ENCODE measurements at regions not wholly inside any gene's neighbourhood (a gene's known extent, or its start where the extent isn't known, plus 50 kb on each side); places are given as distances from the start of the nearest gene placed in this dataset.

DNA sequence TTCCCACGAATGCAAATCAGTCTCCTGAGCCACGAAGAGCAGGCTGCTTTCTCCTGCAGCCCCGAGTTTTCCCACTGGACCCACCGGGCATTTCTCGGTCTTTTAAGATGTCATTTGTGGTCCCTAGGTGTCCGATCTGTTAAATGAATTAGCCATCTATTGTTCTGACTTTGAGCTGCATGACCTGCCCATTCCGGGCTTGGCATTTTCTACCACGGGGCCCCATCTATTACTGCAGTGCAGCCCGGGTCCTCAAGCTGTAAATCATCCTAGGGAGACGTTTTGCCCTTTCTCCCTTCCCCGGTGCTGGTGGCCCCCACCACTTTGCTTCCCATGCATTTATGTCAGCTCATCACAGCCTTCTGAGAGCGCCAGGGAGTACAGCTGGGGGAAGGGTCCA lies 405.4 kb downstream of the IRX1 start:
- DNase-seq (ENCODE audit: low spot score) = no peak
- Mint-ChIP-seq H3K4me3 (ENCODE audit: low read depth) (no peak overlapping the region), H3K27me3 (ENCODE audit: low read depth) (no peaks in the 10 kb centered on the region), H3K4me1 (ENCODE audit: low read depth) (no peaks in the 10 kb centered on the region), H3K9me3 (peaks cover 29% of the 10 kb centered on the region), H3K27ac (no peak overlapping the region), H3K36me3 (ENCODE audit: low read depth) (no peaks in the 10 kb centered on the region)
- intact Hi-C loops (cut with micrococcal nuclease) = no loop called here

DNA sequence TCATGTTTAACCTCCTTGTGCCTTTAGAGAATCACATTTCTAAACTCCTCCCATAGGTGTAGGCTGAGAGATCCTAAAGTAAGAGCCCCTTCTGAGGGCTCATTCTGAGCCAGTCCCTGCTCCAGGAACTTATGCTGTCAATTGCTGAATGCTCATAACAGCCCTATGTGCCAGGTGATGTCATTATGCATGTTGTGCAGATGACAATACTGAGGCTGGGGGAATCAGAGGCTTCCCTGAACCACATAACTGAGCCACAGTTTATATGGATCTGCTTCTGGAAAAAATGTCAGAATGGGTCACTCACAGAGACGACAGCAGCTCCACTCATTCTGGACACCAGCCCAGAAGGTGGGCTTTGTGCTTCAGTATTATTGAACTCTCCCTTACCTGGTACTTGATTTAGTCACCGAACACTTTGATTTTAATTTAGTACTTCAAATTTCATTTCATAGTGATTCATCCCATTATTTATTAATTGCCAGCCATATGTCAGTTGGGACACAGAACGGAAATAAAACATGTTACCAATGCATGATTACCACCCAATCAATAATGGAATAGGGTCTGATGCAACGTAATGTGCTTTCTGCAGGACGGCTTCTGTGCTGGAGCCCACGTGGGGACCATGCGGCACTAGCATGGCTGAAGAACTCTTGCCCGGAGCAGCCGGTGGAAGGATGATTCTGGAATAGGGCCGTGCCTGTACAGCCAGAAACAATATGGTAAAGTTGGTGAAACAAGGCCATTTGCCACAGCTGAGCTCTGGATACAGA lies 406.3 kb downstream of the IRX1 start:
- Mint-ChIP-seq H3K9me3 (peaks cover 29% of the 10 kb centered on the region), H3K27ac (no peak overlapping the region), H3K4me1 (ENCODE audit: low read depth) (no peaks in the 10 kb centered on the region), H3K27me3 (ENCODE audit: low read depth) (no peaks in the 10 kb centered on the region), H3K4me3 (ENCODE audit: low read depth) (no peak overlapping the region), H3K36me3 (ENCODE audit: low read depth) (no peaks in the 10 kb centered on the region)
- intact Hi-C loops (cut with micrococcal nuclease) = no loop called here
- DNase-seq (ENCODE audit: low spot score) = no peak

DNA sequence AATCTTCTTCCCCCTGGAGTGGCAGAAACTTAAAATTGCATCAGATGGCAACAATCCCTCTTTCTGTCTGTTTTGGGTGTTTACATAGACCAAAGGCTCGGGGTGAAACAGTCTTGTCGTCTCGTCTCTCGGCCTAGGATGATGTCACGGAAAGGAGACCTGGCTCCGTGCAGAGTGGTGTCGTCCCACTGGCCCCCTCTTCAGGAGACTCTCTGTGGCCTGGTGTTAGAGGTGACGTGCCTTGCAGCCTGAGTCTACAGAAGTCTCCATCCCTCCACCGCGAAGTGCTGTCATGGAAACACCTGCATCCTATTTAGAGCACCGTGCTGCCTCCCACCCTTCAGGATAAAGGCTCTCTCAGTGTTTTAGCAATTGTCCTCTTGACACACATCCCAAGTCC lies 409.7 kb downstream of the IRX1 start:
- DNase-seq (ENCODE audit: low spot score) = no peak
- no peak overlapping the region for H3K27ac Mint-ChIP-seq
- intact Hi-C loops (cut with micrococcal nuclease) = no loop called here
- H3K4me3 Mint-ChIP-seq (ENCODE audit: low read depth) = no peak overlapping the region
- peaks cover 40% of the 10 kb centered on the region for H3K9me3 Mint-ChIP-seq
- H3K4me1 Mint-ChIP-seq (ENCODE audit: low read depth) = no peaks in the 10 kb centered on the region
- no peaks in the 10 kb centered on the region for H3K36me3 Mint-ChIP-seq (ENCODE audit: low read depth)
- H3K27me3 Mint-ChIP-seq (ENCODE audit: low read depth) = no peaks in the 10 kb centered on the region

DNA sequence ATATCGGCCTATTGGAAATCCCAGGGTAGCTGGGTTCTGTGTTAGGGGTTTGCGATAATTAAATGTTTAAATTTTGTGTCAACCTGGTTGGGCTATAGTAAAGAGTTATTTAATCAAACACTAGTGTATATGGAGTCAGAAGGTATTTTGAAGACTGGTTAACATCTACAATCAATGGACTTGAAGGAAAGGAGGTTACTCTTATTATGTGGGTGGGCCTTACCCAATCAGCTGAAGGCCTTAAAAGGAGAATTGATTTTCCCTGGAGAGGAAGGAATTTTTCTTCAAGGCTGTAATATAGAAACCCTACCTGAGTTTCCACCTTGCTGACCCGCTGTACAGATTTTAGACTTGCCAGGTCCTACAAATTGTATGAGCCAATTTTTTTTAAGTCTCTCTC lies 411.4 kb downstream of the IRX1 start:
- Mint-ChIP-seq H3K27ac (no peak overlapping the region), H3K36me3 (ENCODE audit: low read depth) (no peaks in the 10 kb centered on the region), H3K27me3 (ENCODE audit: low read depth) (no peaks in the 10 kb centered on the region), H3K4me1 (ENCODE audit: low read depth) (no peaks in the 10 kb centered on the region), H3K4me3 (ENCODE audit: low read depth) (no peak overlapping the region), H3K9me3 (peaks cover 30% of the 10 kb centered on the region)
- no peak for DNase-seq (ENCODE audit: low spot score)
- intact Hi-C loops (cut with micrococcal nuclease) = no loop called here

DNA sequence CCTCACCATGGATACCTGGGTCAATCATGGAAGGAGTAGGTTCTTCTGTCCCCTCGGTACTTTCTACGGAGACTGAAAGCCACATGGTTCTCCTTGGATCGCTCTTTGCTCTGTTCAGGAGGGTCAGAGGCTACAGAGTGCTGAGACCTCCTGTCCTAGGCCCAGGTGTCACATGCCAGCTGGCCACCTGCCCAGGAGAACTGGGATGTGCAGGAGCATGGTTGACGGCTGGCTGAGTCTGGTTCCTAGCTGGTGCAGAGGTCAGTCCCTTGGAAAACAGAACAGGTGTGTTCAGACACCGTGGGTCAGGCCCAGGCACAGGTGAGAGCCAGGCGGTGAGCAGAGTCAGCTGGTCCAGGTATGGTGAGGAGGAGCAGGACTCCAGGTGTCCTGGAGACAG lies 416.3 kb downstream of the IRX1 start:
- Mint-ChIP-seq H3K9me3 (peaks cover 21% of the 10 kb centered on the region), H3K4me1 (ENCODE audit: low read depth) (no peaks in the 10 kb centered on the region), H3K36me3 (ENCODE audit: low read depth) (no peaks in the 10 kb centered on the region), H3K27me3 (ENCODE audit: low read depth) (no peaks in the 10 kb centered on the region), H3K4me3 (ENCODE audit: low read depth) (no peak overlapping the region), H3K27ac (no peak overlapping the region)
- DNase-seq (ENCODE audit: low spot score) = no peak
- intact Hi-C loops (cut with micrococcal nuclease) = no loop called here

DNA sequence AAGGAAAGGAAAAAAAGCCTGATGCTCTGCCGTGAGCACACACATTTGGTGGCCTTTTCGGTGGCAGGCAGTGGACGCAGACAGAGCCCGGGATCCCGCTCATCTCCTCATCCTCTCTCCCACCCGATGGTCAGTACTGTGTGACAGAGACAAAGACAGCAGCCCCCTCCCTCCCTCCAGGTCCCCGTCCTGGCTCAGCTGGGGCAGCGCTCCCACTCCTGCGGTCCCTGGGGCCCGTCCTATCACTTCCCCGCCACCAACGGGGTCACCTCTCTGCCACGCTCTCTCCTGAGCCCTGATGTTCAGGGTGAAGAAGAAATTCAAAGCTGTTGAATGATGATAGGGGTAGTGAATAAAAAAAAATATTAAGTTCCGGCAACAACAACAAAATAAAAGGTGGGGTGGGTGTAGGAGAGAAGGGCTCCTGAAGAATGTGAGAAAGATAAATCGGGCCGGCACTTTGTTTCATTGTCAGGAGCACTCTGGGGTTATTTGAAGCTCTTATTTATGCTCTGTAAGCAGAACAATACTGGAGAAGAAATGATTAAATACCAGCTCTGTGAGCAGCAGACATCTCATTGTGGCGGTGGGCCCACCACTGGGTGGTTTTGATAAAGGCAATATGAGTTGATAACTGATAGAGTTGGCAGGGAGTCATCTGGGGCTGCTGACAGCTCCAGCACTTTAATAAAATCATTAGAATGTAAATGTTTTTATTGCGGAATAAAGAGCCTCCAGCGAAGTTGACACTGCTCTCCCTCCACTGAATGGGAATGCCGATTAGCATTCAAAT lies 417.7 kb downstream of the IRX1 start:
- Mint-ChIP-seq H3K27ac (no peak overlapping the region), H3K4me1 (ENCODE audit: low read depth) (no peaks in the 10 kb centered on the region), H3K27me3 (ENCODE audit: low read depth) (no peaks in the 10 kb centered on the region), H3K4me3 (ENCODE audit: low read depth) (no peak overlapping the region), H3K9me3 (peaks cover 24% of the 10 kb centered on the region), H3K36me3 (ENCODE audit: low read depth) (no peaks in the 10 kb centered on the region)
- DNase-seq (ENCODE audit: low spot score) = no peak
- intact Hi-C loops (cut with micrococcal nuclease) = no loop called here

DNA sequence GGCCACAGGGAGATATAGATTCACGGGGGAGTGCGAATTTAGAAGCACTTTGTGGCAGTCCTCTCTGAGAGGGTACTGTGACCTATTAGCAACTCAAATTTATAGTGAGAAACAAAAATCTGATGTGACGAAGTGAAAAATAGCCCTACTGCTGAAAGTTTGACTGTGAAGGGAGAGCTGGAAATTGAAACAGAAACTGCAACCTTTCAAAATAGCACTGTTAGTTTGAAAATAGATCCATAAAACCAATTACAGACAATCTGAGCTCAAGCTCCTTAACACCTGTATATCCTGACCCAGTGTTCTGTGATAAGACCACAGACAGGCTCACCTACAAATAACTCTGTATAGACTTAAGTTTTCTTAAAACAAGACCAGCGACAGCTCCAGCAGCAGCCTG lies 420.1 kb downstream of the IRX1 start:
- peaks cover 13% of the 10 kb centered on the region for H3K9me3 Mint-ChIP-seq
- no peak overlapping the region for H3K27ac Mint-ChIP-seq
- no peaks in the 10 kb centered on the region for H3K4me1 Mint-ChIP-seq (ENCODE audit: low read depth)
- DNase-seq (ENCODE audit: low spot score) = no peak
- H3K4me3 Mint-ChIP-seq (ENCODE audit: low read depth) = no peak overlapping the region
- H3K27me3 Mint-ChIP-seq (ENCODE audit: low read depth) = no peaks in the 10 kb centered on the region
- intact Hi-C loops (cut with micrococcal nuclease) = no loop called here
- no peaks in the 10 kb centered on the region for H3K36me3 Mint-ChIP-seq (ENCODE audit: low read depth)

DNA sequence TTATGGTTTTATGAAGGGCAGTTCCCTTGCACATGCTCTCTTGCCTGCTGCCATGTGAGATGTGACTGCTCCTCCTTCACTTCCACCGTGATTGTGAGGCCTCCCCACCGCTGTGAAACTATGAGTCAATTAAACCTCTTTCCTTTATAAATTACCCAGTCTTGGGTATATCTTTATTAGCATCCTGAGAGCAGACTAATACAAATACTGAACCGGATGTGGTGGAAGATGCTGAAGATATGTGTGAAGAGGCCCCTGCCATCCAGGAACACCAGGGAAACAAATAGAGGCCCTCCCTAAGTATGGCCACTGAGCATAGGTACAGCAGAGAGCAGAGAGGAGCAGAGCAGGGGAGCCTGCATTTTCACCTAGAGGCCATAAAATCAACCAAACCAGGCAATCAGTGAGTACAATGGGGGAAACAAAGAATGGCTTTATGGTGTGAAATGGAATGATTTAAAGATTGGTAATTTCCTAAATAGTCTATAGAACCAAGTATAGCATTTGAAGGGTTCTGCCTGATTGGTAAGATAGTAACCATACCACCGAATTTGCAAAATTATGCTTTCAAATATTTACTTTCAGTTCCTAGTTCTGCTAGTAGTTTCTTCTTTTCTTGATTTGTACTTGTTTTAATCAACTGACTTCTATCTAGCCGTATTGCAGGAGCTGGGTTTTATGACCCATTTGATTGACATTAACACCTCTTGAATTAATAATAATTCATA lies 421.6 kb downstream of the IRX1 start:
- Mint-ChIP-seq H3K9me3 (peaks cover 18% of the 10 kb centered on the region), H3K4me3 (ENCODE audit: low read depth) (no peak overlapping the region), H3K27ac (no peak overlapping the region), H3K36me3 (ENCODE audit: low read depth) (no peaks in the 10 kb centered on the region), H3K4me1 (ENCODE audit: low read depth) (no peaks in the 10 kb centered on the region), H3K27me3 (ENCODE audit: low read depth) (no peaks in the 10 kb centered on the region)
- DNase-seq (ENCODE audit: low spot score) = no peak
- intact Hi-C loops (cut with micrococcal nuclease) = no loop called here

DNA sequence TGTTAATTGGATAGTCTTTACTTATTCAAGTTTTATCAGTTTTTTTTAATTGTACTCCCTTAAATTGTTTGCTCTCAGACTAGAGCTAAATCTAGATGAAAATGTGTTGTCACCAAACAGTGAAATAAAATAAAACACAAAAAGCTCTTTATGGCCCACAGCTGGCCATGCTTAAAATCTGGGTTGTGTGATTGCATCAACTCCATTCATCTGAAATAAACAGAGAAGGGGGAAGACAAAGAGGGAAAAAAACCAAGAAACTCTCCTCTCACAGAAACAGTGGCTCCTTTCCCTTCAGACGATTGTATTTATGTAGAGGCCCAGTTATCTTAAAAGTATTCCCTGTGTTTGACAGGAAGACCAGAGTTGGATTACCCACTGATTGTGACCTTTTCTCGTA lies 422.4 kb downstream of the IRX1 start:
- no peaks in the 10 kb centered on the region for H3K36me3 Mint-ChIP-seq (ENCODE audit: low read depth)
- no peak for DNase-seq (ENCODE audit: low spot score)
- intact Hi-C loops (cut with micrococcal nuclease) = no loop called here
- no peak overlapping the region for H3K4me3 Mint-ChIP-seq (ENCODE audit: low read depth)
- H3K27ac Mint-ChIP-seq = no peak overlapping the region
- no peaks in the 10 kb centered on the region for H3K4me1 Mint-ChIP-seq (ENCODE audit: low read depth)
- peaks cover 21% of the 10 kb centered on the region for H3K9me3 Mint-ChIP-seq
- H3K27me3 Mint-ChIP-seq (ENCODE audit: low read depth) = no peaks in the 10 kb centered on the region

DNA sequence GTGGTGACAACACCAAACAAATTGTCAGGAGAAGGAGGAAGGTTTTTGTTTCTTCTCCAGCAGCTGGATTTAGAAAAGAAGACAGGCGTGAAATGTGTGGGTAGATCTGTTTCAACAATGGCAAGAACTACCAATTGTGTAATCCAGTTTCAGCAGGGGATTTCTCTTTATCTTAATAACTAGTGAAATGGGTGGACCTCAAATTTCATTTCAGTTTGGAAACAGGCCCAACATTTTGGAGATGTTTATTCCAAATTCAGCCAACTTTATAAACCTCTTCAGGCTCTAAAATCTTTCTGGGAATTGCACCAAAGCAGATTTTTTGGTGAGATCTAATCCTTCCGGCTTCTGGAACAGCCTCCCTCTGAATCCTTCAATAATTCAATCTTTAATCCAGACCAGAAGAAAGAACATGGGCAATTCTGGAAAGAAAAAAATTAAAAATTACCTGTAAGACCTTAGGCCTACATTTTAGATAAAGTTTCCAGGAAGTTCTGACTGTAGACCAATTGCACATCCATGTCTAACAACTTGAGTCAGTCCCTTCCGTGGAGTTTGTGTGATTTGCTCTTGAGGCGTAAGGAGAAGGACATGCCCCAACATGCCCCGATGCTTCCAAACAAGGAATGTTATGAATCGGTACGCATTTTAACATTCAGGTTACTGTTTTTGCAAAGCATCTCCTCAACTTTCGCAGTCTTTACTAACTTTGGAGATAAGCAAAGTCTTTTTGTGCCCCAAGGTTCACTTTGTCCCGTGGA lies 423.6 kb downstream of the IRX1 start:
- Mint-ChIP-seq H3K27ac (no peak overlapping the region), H3K4me3 (ENCODE audit: low read depth) (no peak overlapping the region), H3K36me3 (ENCODE audit: low read depth) (no peaks in the 10 kb centered on the region), H3K9me3 (peaks cover 21% of the 10 kb centered on the region), H3K4me1 (ENCODE audit: low read depth) (no peaks in the 10 kb centered on the region), H3K27me3 (ENCODE audit: low read depth) (no peaks in the 10 kb centered on the region)
- no peak for DNase-seq (ENCODE audit: low spot score)
- intact Hi-C loops (cut with micrococcal nuclease) = no loop called here

DNA sequence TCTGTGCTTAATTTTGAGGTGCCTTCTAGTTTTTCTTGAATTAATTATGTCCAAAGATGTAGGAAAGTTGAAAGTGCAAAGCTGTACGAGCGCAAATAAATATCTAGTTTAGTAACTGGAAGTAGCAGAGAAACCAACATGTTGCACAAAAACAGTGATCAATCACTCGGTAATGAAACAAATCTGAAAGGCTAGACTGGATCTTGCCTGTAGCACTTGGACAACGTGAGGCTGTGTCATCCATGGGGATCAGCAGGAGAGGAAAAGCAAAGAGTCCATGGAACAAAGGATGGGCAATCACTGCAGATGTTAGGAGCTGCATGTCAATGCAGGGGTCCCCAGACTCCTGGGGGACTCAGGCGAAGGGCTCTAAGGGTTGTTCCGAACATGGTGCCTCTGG lies 424.2 kb downstream of the IRX1 start:
- intact Hi-C loops (cut with micrococcal nuclease) = no loop called here
- H3K4me1 Mint-ChIP-seq (ENCODE audit: low read depth) = no peaks in the 10 kb centered on the region
- H3K27me3 Mint-ChIP-seq (ENCODE audit: low read depth) = no peaks in the 10 kb centered on the region
- no peak overlapping the region for H3K27ac Mint-ChIP-seq
- no peaks in the 10 kb centered on the region for H3K36me3 Mint-ChIP-seq (ENCODE audit: low read depth)
- H3K4me3 Mint-ChIP-seq (ENCODE audit: low read depth) = no peak overlapping the region
- peaks cover 21% of the 10 kb centered on the region for H3K9me3 Mint-ChIP-seq
- no peak for DNase-seq (ENCODE audit: low spot score)

DNA sequence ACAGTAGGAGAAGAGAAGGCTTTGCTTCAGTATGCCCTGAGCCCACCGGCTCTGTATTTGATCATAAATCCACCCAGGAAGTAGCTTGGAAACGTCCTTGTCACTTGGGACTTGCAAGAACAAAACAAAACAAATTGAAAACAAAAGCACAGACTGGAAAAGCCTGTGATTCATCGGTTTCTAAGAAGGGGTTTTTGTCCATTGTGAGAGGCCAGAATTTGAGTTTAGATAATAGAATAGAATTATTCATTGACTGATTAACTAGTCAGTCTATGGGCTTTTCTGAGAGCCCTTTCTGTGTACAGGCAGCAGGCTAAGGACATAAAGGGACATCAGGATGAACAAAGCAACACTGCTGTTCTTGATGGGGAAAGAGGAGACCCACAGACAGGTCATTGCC lies 424.8 kb downstream of the IRX1 start:
- Mint-ChIP-seq H3K27me3 (ENCODE audit: low read depth) (no peaks in the 10 kb centered on the region), H3K36me3 (ENCODE audit: low read depth) (no peaks in the 10 kb centered on the region), H3K4me1 (ENCODE audit: low read depth) (no peaks in the 10 kb centered on the region), H3K9me3 (peaks cover 22% of the 10 kb centered on the region), H3K27ac (no peak overlapping the region), H3K4me3 (ENCODE audit: low read depth) (no peak overlapping the region)
- intact Hi-C loops (cut with micrococcal nuclease) = no loop called here
- no peak for DNase-seq (ENCODE audit: low spot score)

Measured in activated T-helper 2 cell treated with anti-CD3 and anti-CD28 coated beads, Interferon-gamma antibody, Interleukin-2, Interleukin-4, amounts not matched to agents 10 μg/mL and 5 μg/mL and 100 μg/mL, durations not matched to agents 14 hours and 24 hours and 36 hours (primary cell).